ENCODE measurements at regions not wholly inside any gene's neighbourhood (a gene's known extent, or its start where the extent isn't known, plus 50 kb on each side); places are given as distances from the start of the nearest gene placed in this dataset.

GRCh38 chr13:106911020-106911419 lies 343.1 kb upstream of the ARGLU1 start:
- H3K36me3 ChIP-seq (ENCODE audit: control insufficient read depth, insufficient read depth, low read length) = no peaks in the 10 kb centered on the region
- TF ChIP-seq, protein P1, sequence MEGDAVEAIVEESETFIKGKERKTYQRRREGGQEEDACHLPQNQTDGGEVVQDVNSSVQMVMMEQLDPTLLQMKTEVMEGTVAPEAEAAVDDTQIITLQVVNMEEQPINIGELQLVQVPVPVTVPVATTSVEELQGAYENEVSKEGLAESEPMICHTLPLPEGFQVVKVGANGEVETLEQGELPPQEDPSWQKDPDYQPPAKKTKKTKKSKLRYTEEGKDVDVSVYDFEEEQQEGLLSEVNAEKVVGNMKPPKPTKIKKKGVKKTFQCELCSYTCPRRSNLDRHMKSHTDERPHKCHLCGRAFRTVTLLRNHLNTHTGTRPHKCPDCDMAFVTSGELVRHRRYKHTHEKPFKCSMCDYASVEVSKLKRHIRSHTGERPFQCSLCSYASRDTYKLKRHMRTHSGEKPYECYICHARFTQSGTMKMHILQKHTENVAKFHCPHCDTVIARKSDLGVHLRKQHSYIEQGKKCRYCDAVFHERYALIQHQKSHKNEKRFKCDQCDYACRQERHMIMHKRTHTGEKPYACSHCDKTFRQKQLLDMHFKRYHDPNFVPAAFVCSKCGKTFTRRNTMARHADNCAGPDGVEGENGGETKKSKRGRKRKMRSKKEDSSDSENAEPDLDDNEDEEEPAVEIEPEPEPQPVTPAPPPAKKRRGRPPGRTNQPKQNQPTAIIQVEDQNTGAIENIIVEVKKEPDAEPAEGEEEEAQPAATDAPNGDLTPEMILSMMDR (IDR thresholded peaks at IDR 0.05; ENCODE audit: insufficient read depth, low read length, poor library complexity, severe bottlenecking) = no peak
- H3K27me3 ChIP-seq (replicated peaks; ENCODE audit: control insufficient read depth, insufficient read depth, low read length) = no peaks in the 10 kb centered on the region
- no peak for DNase-seq (ENCODE audit: extremely low read depth, insufficient read length)
- H3K4me3 ChIP-seq (replicated peaks; ENCODE audit: low read depth, low read length) = no peak overlapping the region

DNA sequence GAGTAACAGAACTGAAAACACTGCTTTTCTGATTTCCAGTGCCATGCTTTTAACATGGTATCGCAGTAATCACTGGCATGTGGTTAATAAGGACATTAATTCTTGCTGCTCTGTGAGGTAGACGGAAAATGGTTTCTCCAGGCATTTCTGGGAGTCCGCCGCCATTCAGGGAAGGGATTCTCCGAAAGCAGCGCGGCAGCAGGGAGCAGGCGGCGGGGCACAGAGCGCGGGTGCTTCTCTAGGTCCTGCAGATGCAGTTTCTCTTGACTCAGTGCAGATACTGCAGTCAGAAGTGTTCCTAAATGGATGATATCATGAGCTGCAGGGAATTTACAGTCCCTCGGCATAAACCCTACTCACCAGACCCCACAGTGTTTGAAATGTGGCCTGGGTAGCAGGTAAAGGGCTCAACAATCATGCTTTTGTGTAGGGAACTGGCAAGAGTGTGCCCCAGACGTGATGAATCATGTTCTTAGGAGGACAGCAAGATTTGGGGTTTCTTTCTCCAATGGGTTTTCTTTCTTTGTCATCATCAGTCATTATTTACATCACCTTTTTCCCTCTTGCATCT lies 338.6 kb upstream of the ARGLU1 start:
- TF ChIP-seq, protein P1 (IDR thresholded peaks at IDR 0.05; ENCODE audit: insufficient read depth, low read length, poor library complexity, severe bottlenecking) = no peak
- H3K27me3 ChIP-seq (replicated peaks; ENCODE audit: control insufficient read depth, insufficient read depth, low read length) = no peaks in the 10 kb centered on the region
- no peaks in the 10 kb centered on the region for H3K36me3 ChIP-seq (ENCODE audit: control insufficient read depth, insufficient read depth, low read length)
- H3K4me3 ChIP-seq (replicated peaks; ENCODE audit: low read depth, low read length) = no peak overlapping the region
- no peak for DNase-seq (ENCODE audit: extremely low read depth, insufficient read length)

DNA sequence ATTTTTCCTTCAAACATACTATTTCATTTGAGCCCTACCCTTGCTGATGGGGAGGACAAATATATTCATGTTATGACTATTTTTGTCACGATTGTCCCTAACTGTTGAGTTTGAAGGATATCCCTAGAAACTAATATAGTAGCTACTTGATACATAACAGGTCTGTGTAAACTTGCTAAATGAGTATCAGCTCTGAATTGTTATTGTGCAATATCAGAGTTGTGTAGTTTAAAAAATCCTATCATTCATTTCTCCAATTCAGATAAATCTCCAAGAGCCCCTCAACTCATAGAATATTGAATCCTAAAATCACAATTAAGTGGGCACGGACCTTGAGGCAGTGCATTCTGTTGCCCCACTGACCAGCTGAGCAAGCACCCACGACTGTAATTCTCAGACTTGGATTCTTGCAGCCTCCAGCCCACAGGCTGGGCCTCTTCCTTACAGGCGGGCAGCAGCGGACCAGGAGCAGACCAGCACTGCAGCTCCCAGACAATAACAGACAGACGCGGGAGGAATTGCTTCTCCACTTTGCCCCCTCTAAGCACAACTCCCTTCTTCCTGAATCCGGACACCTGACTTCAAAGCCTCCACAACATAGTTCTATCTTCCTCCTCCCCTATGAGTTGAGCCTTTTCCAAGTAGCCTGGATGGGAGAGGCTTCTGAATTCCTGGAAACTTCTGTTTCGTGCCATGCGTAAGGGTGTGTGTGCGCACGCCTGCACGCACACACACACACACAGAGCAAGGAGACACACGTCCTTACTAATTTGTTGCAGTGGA lies 337.6 kb upstream of the ARGLU1 start:
- DNase-seq (ENCODE audit: extremely low read depth, insufficient read length) = no peak
- no peaks in the 10 kb centered on the region for H3K27me3 ChIP-seq (replicated peaks; ENCODE audit: control insufficient read depth, insufficient read depth, low read length)
- no peak overlapping the region for H3K4me3 ChIP-seq (replicated peaks; ENCODE audit: low read depth, low read length)
- TF ChIP-seq, protein P1 (IDR thresholded peaks at IDR 0.05; ENCODE audit: insufficient read depth, low read length, poor library complexity, severe bottlenecking) = no peak
- no peaks in the 10 kb centered on the region for H3K36me3 ChIP-seq (ENCODE audit: control insufficient read depth, insufficient read depth, low read length)

DNA sequence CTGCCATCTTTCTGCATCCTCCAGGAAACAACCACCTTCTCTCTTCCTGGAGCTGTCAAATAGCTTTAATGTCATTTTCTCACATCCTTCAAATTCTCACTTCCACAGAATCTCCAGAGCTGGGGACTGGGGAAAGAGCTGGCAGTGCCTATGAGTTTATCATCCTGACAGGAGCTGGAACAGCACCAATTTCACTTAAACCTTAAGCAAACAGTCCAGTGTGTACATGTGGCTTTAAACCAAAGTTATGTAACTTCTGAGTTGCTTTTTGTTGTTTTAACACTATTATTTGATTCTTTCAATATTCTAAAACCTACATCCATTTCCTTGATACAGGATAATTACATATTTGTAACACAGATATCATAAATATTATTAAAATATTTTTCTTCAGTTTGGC lies 331.5 kb upstream of the ARGLU1 start:
- H3K36me3 ChIP-seq (ENCODE audit: control insufficient read depth, insufficient read depth, low read length) = no peaks in the 10 kb centered on the region
- TF ChIP-seq, protein P1 (IDR thresholded peaks at IDR 0.05; ENCODE audit: insufficient read depth, low read length, poor library complexity, severe bottlenecking) = no peak
- DNase-seq (ENCODE audit: extremely low read depth, insufficient read length) = no peak
- H3K27me3 ChIP-seq (replicated peaks; ENCODE audit: control insufficient read depth, insufficient read depth, low read length) = no peaks in the 10 kb centered on the region
- H3K4me3 ChIP-seq (replicated peaks; ENCODE audit: low read depth, low read length) = no peak overlapping the region

- Histone ChIP-seq H3K27me3 (replicated peaks; ENCODE audit: control insufficient read depth, insufficient read depth, low read length) (no peaks in the 10 kb centered on the region), H3K4me3 (replicated peaks; ENCODE audit: low read depth, low read length) (no peak overlapping the region), H3K36me3 (ENCODE audit: control insufficient read depth, insufficient read depth, low read length) (no peaks in the 10 kb centered on the region)
- DNase-seq (ENCODE audit: extremely low read depth, insufficient read length) = no peak
- TF ChIP-seq, protein P1 (IDR thresholded peaks at IDR 0.05; ENCODE audit: insufficient read depth, low read length, poor library complexity, severe bottlenecking) = no peak
Measured at GRCh38 chr13:106898231-106898630, 330.3 kb upstream of the ARGLU1 start.
